GM06990 (cell line): ENCODE measurements at regions not wholly inside any gene's neighbourhood (a gene's known extent, or its start where the extent isn't known, plus 50 kb on each side); places are given as distances from the start of the nearest gene placed in this dataset.

Experiments used
- DNase-seq: peaks from one replicate; pipeline ENCODE4 v3.0.0-alpha.2; 2011; ENCODE audit not compliant: insufficient read length; ENCODE audit errors: extremely low read depth
- H3K27me3 ChIP-seq: replicated peaks from 2 replicates; pipeline ENCODE4 v1.6.0; 2011; ENCODE audit warnings: low read length; ENCODE audit not compliant: control insufficient read depth, insufficient read depth
- H3K36me3 ChIP-seq: 2 replicates; pipeline ENCODE4 v1.5.1; 2011; ENCODE audit warnings: low read length; ENCODE audit not compliant: control insufficient read depth, insufficient read depth
- H3K4me3 ChIP-seq: replicated peaks from 2 replicates; pipeline ENCODE4 v1.5.1; 2011; ENCODE audit warnings: low read depth, mild to moderate bottlenecking, control low read depth, low read length
- TF ChIP-seq, protein P1 (sequence below): IDR thresholded peaks from 2 replicates; pipeline ENCODE4 v1.5.1; 2011; ENCODE audit warnings: low read length, control low read depth, mild to moderate bottlenecking, inconsistent platforms; ENCODE audit not compliant: insufficient read depth, poor library complexity, severe bottlenecking

DNA sequence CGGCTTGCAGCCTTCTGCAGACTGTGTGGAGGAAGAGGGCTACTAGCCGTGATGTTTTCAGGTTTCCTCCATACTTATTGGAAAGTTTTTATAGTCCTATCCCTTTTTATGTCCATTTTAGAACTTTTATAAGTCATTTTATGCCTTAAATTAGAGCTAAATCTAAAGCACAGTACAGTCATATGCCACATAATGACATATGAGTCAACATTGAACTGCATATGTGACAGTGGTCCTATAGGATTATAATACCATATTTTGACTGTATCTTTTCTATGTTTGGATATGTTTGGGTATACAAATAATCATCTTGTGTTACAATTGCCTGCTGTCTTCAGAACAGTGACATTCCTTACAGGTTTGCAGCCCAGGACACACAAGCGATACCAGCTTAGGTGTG is 200.2 kb downstream of the SPRY1 start:
- Histone ChIP-seq H3K36me3 (no peaks in the 10 kb centered on the region), H3K4me3 (no peak overlapping the region)
- TF ChIP-seq, protein P1, sequence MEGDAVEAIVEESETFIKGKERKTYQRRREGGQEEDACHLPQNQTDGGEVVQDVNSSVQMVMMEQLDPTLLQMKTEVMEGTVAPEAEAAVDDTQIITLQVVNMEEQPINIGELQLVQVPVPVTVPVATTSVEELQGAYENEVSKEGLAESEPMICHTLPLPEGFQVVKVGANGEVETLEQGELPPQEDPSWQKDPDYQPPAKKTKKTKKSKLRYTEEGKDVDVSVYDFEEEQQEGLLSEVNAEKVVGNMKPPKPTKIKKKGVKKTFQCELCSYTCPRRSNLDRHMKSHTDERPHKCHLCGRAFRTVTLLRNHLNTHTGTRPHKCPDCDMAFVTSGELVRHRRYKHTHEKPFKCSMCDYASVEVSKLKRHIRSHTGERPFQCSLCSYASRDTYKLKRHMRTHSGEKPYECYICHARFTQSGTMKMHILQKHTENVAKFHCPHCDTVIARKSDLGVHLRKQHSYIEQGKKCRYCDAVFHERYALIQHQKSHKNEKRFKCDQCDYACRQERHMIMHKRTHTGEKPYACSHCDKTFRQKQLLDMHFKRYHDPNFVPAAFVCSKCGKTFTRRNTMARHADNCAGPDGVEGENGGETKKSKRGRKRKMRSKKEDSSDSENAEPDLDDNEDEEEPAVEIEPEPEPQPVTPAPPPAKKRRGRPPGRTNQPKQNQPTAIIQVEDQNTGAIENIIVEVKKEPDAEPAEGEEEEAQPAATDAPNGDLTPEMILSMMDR = no peak

GRCh38 chr4:123597586-123597985 is 201.0 kb downstream of the SPRY1 start:
- H3K27me3 ChIP-seq = no peaks in the 10 kb centered on the region
- H3K36me3 ChIP-seq = no peaks in the 10 kb centered on the region
- H3K4me3 ChIP-seq = no peak overlapping the region
- DNase-seq = no peak
- TF ChIP-seq, protein P1 = no peak

More for the DNA sequence above, 200.2 kb downstream of the SPRY1 start:
- no peak for DNase-seq
- H3K27me3 ChIP-seq = no peaks in the 10 kb centered on the region

- TF ChIP-seq, protein P1 = no peak
- no peaks in the 10 kb centered on the region for H3K27me3 ChIP-seq
- no peak for DNase-seq
- no peak overlapping the region for H3K4me3 ChIP-seq
- no peaks in the 10 kb centered on the region for H3K36me3 ChIP-seq
Measured at GRCh38 chr4:123598331-123598730, 201.7 kb downstream of the SPRY1 start.

DNA sequence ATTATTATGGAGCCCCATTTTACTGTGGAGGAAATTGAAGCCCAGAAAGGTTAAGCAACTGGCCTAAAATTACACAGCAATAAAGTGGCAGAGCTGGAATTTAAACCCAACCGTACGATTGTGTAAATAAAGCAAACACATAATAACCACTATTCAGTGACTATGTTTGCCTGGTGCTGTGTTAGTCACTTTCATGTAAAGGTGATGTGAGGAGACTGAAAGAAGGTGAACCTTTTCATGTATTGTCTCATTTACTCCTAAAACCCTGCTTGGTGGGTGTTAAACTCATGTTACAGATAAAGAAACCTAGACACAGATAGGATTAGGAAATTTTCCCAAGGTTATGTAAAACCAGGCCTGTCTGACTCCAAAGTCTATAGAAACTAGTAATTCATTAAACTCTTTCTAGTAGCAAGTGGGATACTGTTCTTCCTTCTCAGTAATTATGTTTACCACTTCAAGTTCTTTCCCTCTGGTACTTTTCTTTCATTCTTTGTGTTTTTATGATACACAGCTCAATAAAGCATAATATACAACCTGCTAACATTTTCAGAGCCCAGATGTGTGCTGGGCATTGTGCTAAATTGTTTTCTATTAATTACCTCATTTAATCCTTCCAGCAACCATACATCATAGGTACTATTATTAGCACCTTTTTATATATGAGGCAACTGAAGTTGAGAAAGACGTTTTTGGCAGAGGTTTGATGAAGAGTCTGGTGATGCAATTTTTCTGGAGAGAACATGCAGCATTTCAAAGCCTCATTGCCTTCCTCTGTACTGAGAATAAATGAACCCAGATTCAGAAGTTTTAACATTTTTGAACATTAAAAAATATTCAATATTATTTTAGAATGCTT is 202.7 kb downstream of the SPRY1 start:
- no peak overlapping the region for H3K4me3 ChIP-seq
- H3K27me3 ChIP-seq = no peaks in the 10 kb centered on the region
- no peak for DNase-seq
- no peaks in the 10 kb centered on the region for H3K36me3 ChIP-seq
- TF ChIP-seq, protein P1 = no peak

DNA sequence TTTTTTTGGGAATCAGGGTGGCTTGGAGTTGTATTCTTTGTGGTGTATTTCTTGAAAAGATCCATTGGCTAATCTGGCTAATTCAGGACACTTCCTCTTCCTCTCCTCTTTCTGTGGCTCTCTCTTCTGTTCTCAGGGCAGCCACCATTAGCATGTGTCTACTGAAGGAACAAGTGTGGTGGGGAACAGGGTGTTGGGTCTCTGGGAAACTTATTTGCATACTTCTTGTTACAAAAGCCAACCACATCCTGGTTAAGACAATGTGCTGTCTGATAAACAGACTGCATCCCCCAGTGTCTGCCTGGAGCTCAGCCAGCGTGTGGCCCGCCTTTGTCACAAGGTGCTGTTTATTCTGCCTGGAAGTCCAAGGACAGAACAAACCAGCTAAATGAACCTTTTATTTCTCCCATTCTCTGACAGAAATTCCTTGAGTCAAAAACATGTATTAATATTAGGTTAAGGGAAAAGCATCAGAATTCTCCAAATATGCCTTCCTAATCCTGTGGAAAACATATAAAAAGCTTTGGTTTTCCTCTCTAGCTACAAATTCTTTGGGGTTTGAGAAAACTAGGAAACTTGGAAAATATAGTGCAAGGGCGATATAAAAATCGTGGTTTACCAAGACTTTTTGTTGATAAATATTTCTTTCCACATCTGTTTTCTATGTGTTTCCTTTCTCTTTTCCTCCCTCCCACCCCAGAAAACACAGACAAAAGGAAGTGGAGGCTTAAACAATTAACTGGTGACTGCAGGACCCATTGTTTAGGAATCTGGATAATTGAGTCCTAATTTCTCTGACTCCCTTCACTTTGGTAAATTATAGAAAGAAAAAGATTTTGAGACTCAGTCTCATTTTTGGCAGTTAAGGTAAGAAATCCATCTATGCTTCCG is 203.6 kb downstream of the SPRY1 start:
- H3K4me3 ChIP-seq = no peak overlapping the region
- peak; percentile 77 for DNase-seq
- no peaks in the 10 kb centered on the region for H3K27me3 ChIP-seq
- H3K36me3 ChIP-seq = no peaks in the 10 kb centered on the region
- TF ChIP-seq, protein P1 = no peak
